ENCODE measurements at regions not wholly inside any gene's neighbourhood (a gene's known extent, or its start where the extent isn't known, plus 50 kb on each side); places are given as distances from the start of the nearest gene placed in this dataset.

DNA sequence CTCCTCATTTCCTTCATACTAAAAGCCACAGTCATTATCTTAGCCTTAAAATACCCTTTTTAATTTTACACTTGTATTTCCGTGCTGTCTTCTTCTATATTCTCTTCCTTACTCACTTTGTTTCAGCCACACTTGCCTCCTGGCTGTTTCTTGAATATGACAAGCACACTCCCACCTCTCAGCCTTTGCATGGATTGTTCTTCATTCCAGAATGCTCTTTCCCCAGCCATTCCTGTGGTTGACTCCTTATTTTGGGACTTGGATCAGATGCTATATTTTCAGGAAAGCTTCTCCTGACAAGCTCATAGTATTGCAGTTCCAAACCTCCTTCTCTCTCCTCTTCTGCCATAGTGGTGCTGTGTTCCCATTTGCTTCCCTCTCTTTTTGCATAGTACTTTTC, 291.3 kb downstream of the PDHA2 start:
- TF ChIP-seq, protein P1, sequence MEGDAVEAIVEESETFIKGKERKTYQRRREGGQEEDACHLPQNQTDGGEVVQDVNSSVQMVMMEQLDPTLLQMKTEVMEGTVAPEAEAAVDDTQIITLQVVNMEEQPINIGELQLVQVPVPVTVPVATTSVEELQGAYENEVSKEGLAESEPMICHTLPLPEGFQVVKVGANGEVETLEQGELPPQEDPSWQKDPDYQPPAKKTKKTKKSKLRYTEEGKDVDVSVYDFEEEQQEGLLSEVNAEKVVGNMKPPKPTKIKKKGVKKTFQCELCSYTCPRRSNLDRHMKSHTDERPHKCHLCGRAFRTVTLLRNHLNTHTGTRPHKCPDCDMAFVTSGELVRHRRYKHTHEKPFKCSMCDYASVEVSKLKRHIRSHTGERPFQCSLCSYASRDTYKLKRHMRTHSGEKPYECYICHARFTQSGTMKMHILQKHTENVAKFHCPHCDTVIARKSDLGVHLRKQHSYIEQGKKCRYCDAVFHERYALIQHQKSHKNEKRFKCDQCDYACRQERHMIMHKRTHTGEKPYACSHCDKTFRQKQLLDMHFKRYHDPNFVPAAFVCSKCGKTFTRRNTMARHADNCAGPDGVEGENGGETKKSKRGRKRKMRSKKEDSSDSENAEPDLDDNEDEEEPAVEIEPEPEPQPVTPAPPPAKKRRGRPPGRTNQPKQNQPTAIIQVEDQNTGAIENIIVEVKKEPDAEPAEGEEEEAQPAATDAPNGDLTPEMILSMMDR (IDR thresholded peaks at IDR 0.05), result no peak
- no peak for TF ChIP-seq POLR2AphosphoS5 (IDR thresholded peaks at IDR 0.05)

Measured in suprapubic skin (tissue), 3 donors.